B cell (primary cell): ENCODE measurements at regions not wholly inside any gene's neighbourhood (a gene's known extent, or its start where the extent isn't known, plus 50 kb on each side); places are given as distances from the start of the nearest gene placed in this dataset.

Experiments
- ATAC-seq: fragments of 200-7000 bp; cut with Tn5 transposase; one replicate; pipeline ENCODE4 v1.10.0; 2021; ENCODE audit warnings: low read depth, mild to moderate bottlenecking, moderate number of reproducible peaks, moderate library complexity
- CTCF ChIA-PET: fragments of 350-600 bp; sonication (Branson Sonifier 250); formaldehyde crosslinking; loops from one replicate; lab custom pipeline; 2021; ENCODE audit warnings: antibody characterized with exemption, inconsistent platforms; lab: Charles Lee
- POLR2A ChIA-PET: fragments of 350-600 bp; sonication (Branson Sonifier 250); formaldehyde crosslinking; loops from one replicate; lab custom pipeline; 2021; ENCODE audit warnings: antibody characterized with exemption; lab: Charles Lee
- DNase-seq: peaks from one replicate; pipeline ENCODE4 v3.0.0; 2013
- H2AFZ ChIP-seq: 2 replicates; pipeline ENCODE4 v1.6.1; 2012; ENCODE audit warnings: mild to moderate bottlenecking, low read depth, low read length; ENCODE audit not compliant: insufficient read depth, poor library complexity, severe bottlenecking
- H3K27ac ChIP-seq, 2 donors: 1 replicate in 1 of 2; 2 replicates in 1 of 2; pipeline ENCODE4 v1.5.1; 2012 to 2013; ENCODE audit warnings: low read length in 2 of 2, mild to moderate bottlenecking in 2 of 2, moderate library complexity in 1 of 2
- H3K27me3 ChIP-seq, 4 experiments: fragments of 200-600 bp in 1 of 4; sonication (generic) in 1 of 4; replicated peaks in 1 of 4; 1 replicate in 2 of 4; 2 replicates in 2 of 4; pipeline versions ENCODE4 v1.6.1 to v1.7.0; 2013 to 2016; ENCODE audit warnings: low read length in 3 of 4, mild to moderate bottlenecking in 2 of 4, mixed read lengths in 1 of 4, moderate library complexity in 1 of 4; ENCODE audit not compliant: insufficient read depth in 4 of 4, control insufficient read depth in 3 of 4; ENCODE audit errors: control extremely low read depth in 1 of 4
- H3K36me3 ChIP-seq, 2 experiments: replicated peaks in 1 of 2; 1 replicate in 1 of 2; 2 replicates in 1 of 2; pipeline versions ENCODE4 v1.6.1 to v1.7.1; 2013; ENCODE audit warnings: low read length in 1 of 2; ENCODE audit not compliant: insufficient read depth in 2 of 2, control insufficient read depth in 1 of 2; ENCODE audit errors: control extremely low read depth in 1 of 2, extremely low read depth in 1 of 2
- H3K4me1 ChIP-seq, 2 donors: fragments of 200-600 bp in 1 of 2; sonication (generic) in 1 of 2; 1 replicate in 1 of 2; 2 replicates in 1 of 2; pipeline versions ENCODE4 v1.5.1 to v1.6.1; 2013 to 2017; ENCODE audit warnings: low read length in 2 of 2; ENCODE audit not compliant: control insufficient read depth in 2 of 2, insufficient read depth in 2 of 2
- H3K4me2 ChIP-seq: replicated peaks from 2 replicates; pipeline ENCODE3; 2012; ENCODE audit warnings: mild to moderate bottlenecking, low read depth, low read length; ENCODE audit not compliant: poor library complexity, severe bottlenecking
- H3K4me3 ChIP-seq, 5 experiments: fragments of 200-600 bp in 1 of 5; sonication (generic) in 1 of 5; 1 replicate in 3 of 5; 2 replicates in 2 of 5; pipeline versions ENCODE4 v1.5.1 to v1.7.0; 2011 to 2016; ENCODE audit warnings: low read length in 4 of 5, mild to moderate bottlenecking in 4 of 5, low read depth in 2 of 5, control low read depth in 1 of 5, moderate library complexity in 1 of 5; ENCODE audit not compliant: insufficient read depth in 1 of 5; ENCODE audit errors: control extremely low read depth in 1 of 5, extremely low read depth in 1 of 5
- H3K79me2 ChIP-seq: fragments of 200-600 bp; sonication (generic); one replicate; pipeline ENCODE4 v1.6.0; 2016; ENCODE audit warnings: low read length; ENCODE audit not compliant: control insufficient read depth, insufficient read depth
- H3K9ac ChIP-seq: fragments of 200-600 bp; sonication (generic); 2 replicates; pipeline ENCODE4 v1.6.1; 2017; ENCODE audit warnings: mild to moderate bottlenecking, low read length, moderate library complexity
- H3K9me3 ChIP-seq, 3 donors: one replicate each; pipeline versions ENCODE4 v1.6.1 to v1.7.1; 2013; ENCODE audit warnings: low read length in 2 of 3; ENCODE audit not compliant: control insufficient read depth in 2 of 3, insufficient read depth in 1 of 3; ENCODE audit errors: control extremely low read depth in 1 of 3
- H4K20me1 ChIP-seq: 2 replicates; pipeline ENCODE4 v1.6.0; 2012; ENCODE audit warnings: mild to moderate bottlenecking, low read length; ENCODE audit not compliant: insufficient read depth, control insufficient read depth, poor library complexity, severe bottlenecking
- H3K27ac Mint-ChIP-seq: one replicate; pipeline ENCODE4 v1.8.0; 2021; ENCODE audit warnings: mixed read lengths
- H3K27me3 Mint-ChIP-seq: one replicate; pipeline ENCODE4 v1.8.0; 2021; ENCODE audit warnings: mixed read lengths
- H3K4me1 Mint-ChIP-seq: one replicate; pipeline ENCODE4 v1.8.0; 2021; ENCODE audit warnings: mixed read lengths
- H3K4me3 Mint-ChIP-seq: one replicate; pipeline ENCODE4 v1.8.0; 2021; ENCODE audit warnings: mixed read lengths
- H3K9me3 Mint-ChIP-seq: one replicate; pipeline ENCODE4 v1.8.0; 2022; ENCODE audit warnings: mixed read lengths; ENCODE audit not compliant: insufficient read depth
- CTCF ChIP-seq: fragments of 200-600 bp; IDR thresholded peaks from one replicate; pipeline ENCODE4 v1.8.0; 2022; ENCODE audit warnings: antibody characterized with exemption, mild to moderate bottlenecking
- EZH2 ChIP-seq: IDR thresholded peaks from 2 replicates; pipeline ENCODE4 v1.6.1; 2012; ENCODE audit warnings: borderline replicate concordance, low read depth, mild to moderate bottlenecking, moderate library complexity, low read length; ENCODE audit not compliant: insufficient read depth, poor library complexity, severe bottlenecking
- WGBS: methylation state at CpG from one replicate; pipeline ENCODE4 v1.1.5; 2013; ENCODE audit warnings: missing lambda C conversion rate; ENCODE audit not compliant: insufficient coverage; 5-methylcytosine and 5-hydroxymethylcytosine counted together
- intact Hi-C: fragments of 100-400 bp; cut with micrococcal nuclease; formaldehyde crosslinking; loops from one replicate; pipeline ENCODE4 v1.10.0; 2022

- no peaks in the 10 kb centered on the region for H3K27me3 ChIP-seq
- H3K36me3 ChIP-seq, result no peaks in the 10 kb centered on the region
- H3K4me1 ChIP-seq, result no peaks in the 10 kb centered on the region
- Mint-ChIP-seq H3K27me3 (no peaks in the 10 kb centered on the region), H3K4me1 (no peaks in the 10 kb centered on the region), H3K4me3 (no peak overlapping the region), H3K9me3 (peaks cover 3% of the 10 kb centered on the region), H3K27ac (no peak overlapping the region)
- H2AFZ ChIP-seq, result no peak overlapping the region
- ChIA-PET CTCF (no interaction called here), POLR2A (no interaction called here)
- H3K79me2 ChIP-seq, result no peaks in the 10 kb centered on the region
- no peak for TF ChIP-seq CTCF
- TF ChIP-seq EZH2, result no peak
- H3K9me3 ChIP-seq, result no peaks in the 10 kb centered on the region
- no peak for DNase-seq
- H3K4me2 ChIP-seq, result no peak overlapping the region
- intact Hi-C loops, result no loop called here
- no peaks in the 10 kb centered on the region for H4K20me1 ChIP-seq
- no peak for ATAC-seq
- no peak overlapping the region for H3K27ac ChIP-seq
- H3K9ac ChIP-seq, result no peak overlapping the region
- no peak overlapping the region for H3K4me3 ChIP-seq
Observed at GRCh38 chr4:29310252-29310651, 1409.9 kb upstream of the PCDH7 start.

GRCh38 chr4:29311247-29311646, 1408.9 kb upstream of the PCDH7 start:
- no peaks in the 10 kb centered on the region for H4K20me1 ChIP-seq
- Mint-ChIP-seq H3K27me3 (no peaks in the 10 kb centered on the region), H3K4me1 (no peaks in the 10 kb centered on the region), H3K27ac (no peak overlapping the region), H3K4me3 (no peak overlapping the region), H3K9me3 (peaks cover 3% of the 10 kb centered on the region)
- H3K4me3 ChIP-seq, result no peak overlapping the region
- H3K9me3 ChIP-seq, result no peaks in the 10 kb centered on the region
- H3K27ac ChIP-seq, result no peak overlapping the region
- POLR2A ChIA-PET, result no interaction called here
- H3K4me1 ChIP-seq, result no peaks in the 10 kb centered on the region
- TF ChIP-seq EZH2, result no peak
- no peak for TF ChIP-seq CTCF
- CTCF ChIA-PET, result no interaction called here
- no CpG with 5 or more reads among the region's 1 CpG for whole genome bisulfite sequencing
- ATAC-seq (no peak), DNase-seq (no peak)
- H3K4me2 ChIP-seq, result no peak overlapping the region
- H3K36me3 ChIP-seq, result no peaks in the 10 kb centered on the region
- no peak overlapping the region for H3K9ac ChIP-seq
- no peaks in the 10 kb centered on the region for H3K79me2 ChIP-seq
- H3K27me3 ChIP-seq, result no peaks in the 10 kb centered on the region
- H2AFZ ChIP-seq, result no peak overlapping the region
- intact Hi-C loops, result no loop called here
